Lung (tissue), 11 donors: ENCODE measurements at regions not wholly inside any gene's neighbourhood (a gene's known extent, or its start where the extent isn't known, plus 50 kb on each side); places are given as distances from the start of the nearest gene placed in this dataset.
"Not testable (repeated sequence)": the region's sequence is repeated elsewhere in the genome, so short reads cannot be mapped to it uniquely, and the experiment has no call there.

Source experiments
- ATAC-seq: fragments of 200-7000 bp; cut with Tn5 transposase; one replicate; pipeline ENCODE4 v1.9.1; 2020; ENCODE audit warnings: moderate number of reproducible peaks; ENCODE audit not compliant: insufficient read depth, low FRiP score
- DNase-seq, 3 donors: peaks; one replicate each; pipeline ENCODE4 v3.0.0-alpha.2; 2013 to 2017
- H3K27ac ChIP-seq, 2 donors: one replicate each; pipeline ENCODE4 v1.5.1; 2013; ENCODE audit warnings: mild to moderate bottlenecking in 2 of 2, moderate library complexity in 2 of 2, control low read depth in 1 of 2, inconsistent platforms in 1 of 2, low read depth in 1 of 2, low read length in 1 of 2
- H3K27me3 ChIP-seq, 3 donors: one replicate each; pipeline ENCODE4 v1.5.1; 2013; ENCODE audit warnings: low read length in 2 of 3; ENCODE audit not compliant: control insufficient read depth in 3 of 3, insufficient read depth in 3 of 3
- H3K36me3 ChIP-seq, 4 donors: one replicate each; pipeline ENCODE4 v1.5.1; 2013; ENCODE audit warnings: low read length in 4 of 4, mild to moderate bottlenecking in 1 of 4, moderate library complexity in 1 of 4; ENCODE audit not compliant: control insufficient read depth in 4 of 4, insufficient read depth in 4 of 4
- H3K4me1 ChIP-seq, 5 donors: one replicate each; pipeline ENCODE4 v1.5.1; 2013; ENCODE audit warnings: low read length in 5 of 5, mild to moderate bottlenecking in 2 of 5, moderate library complexity in 1 of 5; ENCODE audit not compliant: control insufficient read depth in 5 of 5, insufficient read depth in 5 of 5
- H3K4me3 ChIP-seq: one replicate; pipeline ENCODE4 v1.5.1; 2013; ENCODE audit warnings: mild to moderate bottlenecking, control low read depth, moderate library complexity
- H3K9ac ChIP-seq, 2 donors: one replicate each; pipeline ENCODE4 v1.5.1; 2013; ENCODE audit warnings: low read length in 2 of 2, control low read depth in 1 of 2; ENCODE audit not compliant: insufficient read depth in 1 of 2
- H3K9me3 ChIP-seq, 4 donors: one replicate each; pipeline ENCODE4 v1.5.1; 2013; ENCODE audit warnings: low read length in 3 of 4, mild to moderate bottlenecking in 1 of 4, moderate library complexity in 1 of 4; ENCODE audit not compliant: control insufficient read depth in 4 of 4, insufficient read depth in 3 of 4
- CTCF ChIP-seq: IDR thresholded peaks from 2 replicates; pipeline ENCODE4 v1.5.1; 2012; ENCODE audit warnings: mild to moderate bottlenecking; ENCODE audit errors: control extremely low read depth, extremely low read depth
- WGBS, 2 donors: extraction: QIAGEN DNeasy Blood & Tissue Kit; methylation state at CpG; one replicate each; pipeline ENCODE4 v1.1.7; 2013; 5-methylcytosine and 5-hydroxymethylcytosine counted together
- donor health status: control.
- donor health status: control.
- donor health status: Bipolar disorder and iron deficiency.
- donor health status: healthy.
- donor health status: DM: yes; HTN: yes; CAD: no.

GRCh38 chrX:147533426-147533825 lies 378.3 kb upstream of the FMR1 start:
- DNase-seq (no peak), ATAC-seq (no peak)
- no peak overlapping the region for H3K9ac ChIP-seq
- no peaks in the 10 kb centered on the region for H3K36me3 ChIP-seq
- TF ChIP-seq CTCF: no peak
- no peaks in the 10 kb centered on the region for H3K27me3 ChIP-seq
- H3K4me1 ChIP-seq: no peaks in the 10 kb centered on the region
- no peak overlapping the region for H3K27ac ChIP-seq
- H3K4me3 ChIP-seq: no peak overlapping the region
- H3K9me3 ChIP-seq: no peaks in the 10 kb centered on the region
- WGBS, 2 donors: 58 to 88% methylated on average over 3 of the region's 3 CpGs

GRCh38 chrX:147537172-147537571 lies 374.5 kb upstream of the FMR1 start:
- no peak for TF ChIP-seq CTCF
- H3K27ac ChIP-seq: no peak overlapping the region
- no peaks in the 10 kb centered on the region for H3K9me3 ChIP-seq

GRCh38 chrX:147548023-147548422 lies 363.7 kb upstream of the FMR1 start:
- 78 to 96% methylated on average over 5 of the region's 5 CpGs for WGBS, 2 donors

More at GRCh38 chrX:147537172-147537571, 374.5 kb upstream of the FMR1 start:
- H3K36me3 ChIP-seq: no peaks in the 10 kb centered on the region
- H3K27me3 ChIP-seq: peaks cover 0 to 2% (median 0%) of the 10 kb centered on the region in 3 donors
- H3K9ac ChIP-seq: no peak overlapping the region
- DNase-seq (no peak), ATAC-seq (no peak)
- H3K4me3 ChIP-seq: no peak overlapping the region
- 60 to 92% methylated on average over 4 of the region's 4 CpGs for WGBS, 2 donors
- no peaks in the 10 kb centered on the region for H3K4me1 ChIP-seq

GRCh38 chrX:147550217-147550616 lies 361.5 kb upstream of the FMR1 start:
- no peaks in the 10 kb centered on the region for H3K27me3 ChIP-seq
- H3K9me3 ChIP-seq: no peaks in the 10 kb centered on the region
- H3K4me1 ChIP-seq: no peaks in the 10 kb centered on the region
- DNase-seq (peak in 2 of 3 donors; percentile 12 to 17), ATAC-seq (no peak)
- no peaks in the 10 kb centered on the region for H3K36me3 ChIP-seq
- no peak overlapping the region for H3K9ac ChIP-seq
- H3K4me3 ChIP-seq: no peak overlapping the region
- WGBS, 2 donors: 13 to 30% methylated on average over 3 of the region's 3 CpGs
- no peak for TF ChIP-seq CTCF
- H3K27ac ChIP-seq: no peak overlapping the region

More at GRCh38 chrX:147548023-147548422, 363.7 kb upstream of the FMR1 start:
- not testable (repeated sequence) for H3K36me3 ChIP-seq, H3K9me3 ChIP-seq, ATAC-seq, H3K27ac ChIP-seq, H3K4me3 ChIP-seq, H3K9ac ChIP-seq, DNase-seq, H3K4me1 ChIP-seq, H3K27me3 ChIP-seq
